B cell (primary cell): ENCODE measurements at regions not wholly inside any gene's neighbourhood (a gene's known extent, or its start where the extent isn't known, plus 50 kb on each side); places are given as distances from the start of the nearest gene placed in this dataset.

Experiments used
- ATAC-seq: fragments of 200-7000 bp; cut with Tn5 transposase; one replicate; pipeline ENCODE4 v1.10.0; 2021; ENCODE audit warnings: low read depth, mild to moderate bottlenecking, moderate number of reproducible peaks, moderate library complexity
- CTCF ChIA-PET: fragments of 350-600 bp; sonication (Branson Sonifier 250); formaldehyde crosslinking; loops from one replicate; lab custom pipeline; 2021; ENCODE audit warnings: antibody characterized with exemption, inconsistent platforms; lab: Charles Lee
- POLR2A ChIA-PET: fragments of 350-600 bp; sonication (Branson Sonifier 250); formaldehyde crosslinking; loops from one replicate; lab custom pipeline; 2021; ENCODE audit warnings: antibody characterized with exemption; lab: Charles Lee
- DNase-seq: peaks from one replicate; pipeline ENCODE4 v3.0.0; 2013
- H2AFZ ChIP-seq: 2 replicates; pipeline ENCODE4 v1.6.1; 2012; ENCODE audit warnings: mild to moderate bottlenecking, low read depth, low read length; ENCODE audit not compliant: insufficient read depth, poor library complexity, severe bottlenecking
- H3K27ac ChIP-seq, 2 donors: 1 replicate in 1 of 2; 2 replicates in 1 of 2; pipeline ENCODE4 v1.5.1; 2012 to 2013; ENCODE audit warnings: low read length in 2 of 2, mild to moderate bottlenecking in 2 of 2, moderate library complexity in 1 of 2
- H3K27me3 ChIP-seq, 4 experiments: fragments of 200-600 bp in 1 of 4; sonication (generic) in 1 of 4; replicated peaks in 1 of 4; 1 replicate in 2 of 4; 2 replicates in 2 of 4; pipeline versions ENCODE4 v1.6.1 to v1.7.0; 2013 to 2016; ENCODE audit warnings: low read length in 3 of 4, mild to moderate bottlenecking in 2 of 4, mixed read lengths in 1 of 4, moderate library complexity in 1 of 4; ENCODE audit not compliant: insufficient read depth in 4 of 4, control insufficient read depth in 3 of 4; ENCODE audit errors: control extremely low read depth in 1 of 4
- H3K36me3 ChIP-seq, 2 experiments: replicated peaks in 1 of 2; 1 replicate in 1 of 2; 2 replicates in 1 of 2; pipeline versions ENCODE4 v1.6.1 to v1.7.1; 2013; ENCODE audit warnings: low read length in 1 of 2; ENCODE audit not compliant: insufficient read depth in 2 of 2, control insufficient read depth in 1 of 2; ENCODE audit errors: control extremely low read depth in 1 of 2, extremely low read depth in 1 of 2
- H3K4me1 ChIP-seq, 2 donors: fragments of 200-600 bp in 1 of 2; sonication (generic) in 1 of 2; 1 replicate in 1 of 2; 2 replicates in 1 of 2; pipeline versions ENCODE4 v1.5.1 to v1.6.1; 2013 to 2017; ENCODE audit warnings: low read length in 2 of 2; ENCODE audit not compliant: control insufficient read depth in 2 of 2, insufficient read depth in 2 of 2
- H3K4me2 ChIP-seq: replicated peaks from 2 replicates; pipeline ENCODE3; 2012; ENCODE audit warnings: mild to moderate bottlenecking, low read depth, low read length; ENCODE audit not compliant: poor library complexity, severe bottlenecking
- H3K4me3 ChIP-seq, 5 experiments: fragments of 200-600 bp in 1 of 5; sonication (generic) in 1 of 5; 1 replicate in 3 of 5; 2 replicates in 2 of 5; pipeline versions ENCODE4 v1.5.1 to v1.7.0; 2011 to 2016; ENCODE audit warnings: low read length in 4 of 5, mild to moderate bottlenecking in 4 of 5, low read depth in 2 of 5, control low read depth in 1 of 5, moderate library complexity in 1 of 5; ENCODE audit not compliant: insufficient read depth in 1 of 5; ENCODE audit errors: control extremely low read depth in 1 of 5, extremely low read depth in 1 of 5
- H3K79me2 ChIP-seq: fragments of 200-600 bp; sonication (generic); one replicate; pipeline ENCODE4 v1.6.0; 2016; ENCODE audit warnings: low read length; ENCODE audit not compliant: control insufficient read depth, insufficient read depth
- H3K9ac ChIP-seq: fragments of 200-600 bp; sonication (generic); 2 replicates; pipeline ENCODE4 v1.6.1; 2017; ENCODE audit warnings: mild to moderate bottlenecking, low read length, moderate library complexity
- H3K9me3 ChIP-seq, 3 donors: one replicate each; pipeline versions ENCODE4 v1.6.1 to v1.7.1; 2013; ENCODE audit warnings: low read length in 2 of 3; ENCODE audit not compliant: control insufficient read depth in 2 of 3, insufficient read depth in 1 of 3; ENCODE audit errors: control extremely low read depth in 1 of 3
- H4K20me1 ChIP-seq: 2 replicates; pipeline ENCODE4 v1.6.0; 2012; ENCODE audit warnings: mild to moderate bottlenecking, low read length; ENCODE audit not compliant: insufficient read depth, control insufficient read depth, poor library complexity, severe bottlenecking
- H3K27ac Mint-ChIP-seq: one replicate; pipeline ENCODE4 v1.8.0; 2021; ENCODE audit warnings: mixed read lengths
- H3K27me3 Mint-ChIP-seq: one replicate; pipeline ENCODE4 v1.8.0; 2021; ENCODE audit warnings: mixed read lengths
- H3K4me1 Mint-ChIP-seq: one replicate; pipeline ENCODE4 v1.8.0; 2021; ENCODE audit warnings: mixed read lengths
- H3K4me3 Mint-ChIP-seq: one replicate; pipeline ENCODE4 v1.8.0; 2021; ENCODE audit warnings: mixed read lengths
- H3K9me3 Mint-ChIP-seq: one replicate; pipeline ENCODE4 v1.8.0; 2022; ENCODE audit warnings: mixed read lengths; ENCODE audit not compliant: insufficient read depth
- EZH2 ChIP-seq: IDR thresholded peaks from 2 replicates; pipeline ENCODE4 v1.6.1; 2012; ENCODE audit warnings: borderline replicate concordance, low read depth, mild to moderate bottlenecking, moderate library complexity, low read length; ENCODE audit not compliant: insufficient read depth, poor library complexity, severe bottlenecking
- WGBS: methylation state at CpG from one replicate; pipeline ENCODE4 v1.1.5; 2013; ENCODE audit warnings: missing lambda C conversion rate; ENCODE audit not compliant: insufficient coverage; 5-methylcytosine and 5-hydroxymethylcytosine counted together
- intact Hi-C: fragments of 100-400 bp; cut with micrococcal nuclease; formaldehyde crosslinking; loops from one replicate; pipeline ENCODE4 v1.10.0; 2022
- TF ChIP-seq, protein P1 (sequence below): fragments of 200-600 bp; IDR thresholded peaks from one replicate; pipeline ENCODE4 v1.8.0; 2022; ENCODE audit warnings: antibody characterized with exemption, mild to moderate bottlenecking

DNA sequence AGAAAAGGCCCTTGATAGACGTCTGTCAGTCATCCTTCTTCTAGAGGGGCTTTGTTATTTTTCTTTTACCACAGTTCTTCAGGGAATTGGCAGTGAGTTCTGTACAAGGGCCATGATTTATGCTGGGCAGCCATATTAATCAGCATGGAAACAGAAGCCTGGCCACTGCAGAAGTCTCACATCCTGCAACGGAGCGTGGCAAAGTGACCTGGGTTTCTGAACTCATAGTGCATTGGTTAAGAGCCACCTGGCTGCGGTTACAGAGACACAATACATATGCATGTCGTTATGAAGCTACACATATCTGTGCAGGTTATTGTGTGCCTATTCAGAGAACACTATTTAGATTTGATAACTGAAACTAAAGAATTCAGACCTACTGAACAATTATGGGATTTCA is 419.4 kb upstream of the CELF2 start:
- no peak overlapping the region for H3K9ac ChIP-seq
- H3K4me3 ChIP-seq, result no peak overlapping the region
- no peaks in the 10 kb centered on the region for H4K20me1 ChIP-seq
- H3K27me3 ChIP-seq, result peaks cover 0 to 2% (median 0%) of the 10 kb centered on the region in 4 experiments
- H3K27ac ChIP-seq, result no peak overlapping the region
- TF ChIP-seq EZH2, result no peak
- TF ChIP-seq, protein P1, sequence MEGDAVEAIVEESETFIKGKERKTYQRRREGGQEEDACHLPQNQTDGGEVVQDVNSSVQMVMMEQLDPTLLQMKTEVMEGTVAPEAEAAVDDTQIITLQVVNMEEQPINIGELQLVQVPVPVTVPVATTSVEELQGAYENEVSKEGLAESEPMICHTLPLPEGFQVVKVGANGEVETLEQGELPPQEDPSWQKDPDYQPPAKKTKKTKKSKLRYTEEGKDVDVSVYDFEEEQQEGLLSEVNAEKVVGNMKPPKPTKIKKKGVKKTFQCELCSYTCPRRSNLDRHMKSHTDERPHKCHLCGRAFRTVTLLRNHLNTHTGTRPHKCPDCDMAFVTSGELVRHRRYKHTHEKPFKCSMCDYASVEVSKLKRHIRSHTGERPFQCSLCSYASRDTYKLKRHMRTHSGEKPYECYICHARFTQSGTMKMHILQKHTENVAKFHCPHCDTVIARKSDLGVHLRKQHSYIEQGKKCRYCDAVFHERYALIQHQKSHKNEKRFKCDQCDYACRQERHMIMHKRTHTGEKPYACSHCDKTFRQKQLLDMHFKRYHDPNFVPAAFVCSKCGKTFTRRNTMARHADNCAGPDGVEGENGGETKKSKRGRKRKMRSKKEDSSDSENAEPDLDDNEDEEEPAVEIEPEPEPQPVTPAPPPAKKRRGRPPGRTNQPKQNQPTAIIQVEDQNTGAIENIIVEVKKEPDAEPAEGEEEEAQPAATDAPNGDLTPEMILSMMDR, result no peak
- H3K9me3 ChIP-seq, result no peaks in the 10 kb centered on the region
- H3K79me2 ChIP-seq, result no peaks in the 10 kb centered on the region
- H3K36me3 ChIP-seq, result no peaks in the 10 kb centered on the region
- POLR2A ChIA-PET, result no interaction called here
- Mint-ChIP-seq H3K27me3 (no peaks in the 10 kb centered on the region), H3K4me3 (no peak overlapping the region), H3K9me3 (no peaks in the 10 kb centered on the region), H3K27ac (no peak overlapping the region), H3K4me1 (peaks cover 5% of the 10 kb centered on the region)
- H3K4me1 ChIP-seq, result no peaks in the 10 kb centered on the region
- H3K4me2 ChIP-seq, result no peak overlapping the region
- CTCF ChIA-PET, result no interaction called here
- H2AFZ ChIP-seq, result no peak overlapping the region
- DNase-seq (no peak), ATAC-seq (no peak)
- WGBS, result 92% methylated on average over 2 of the region's 5 CpGs
- intact Hi-C loops, result no loop called here

DNA sequence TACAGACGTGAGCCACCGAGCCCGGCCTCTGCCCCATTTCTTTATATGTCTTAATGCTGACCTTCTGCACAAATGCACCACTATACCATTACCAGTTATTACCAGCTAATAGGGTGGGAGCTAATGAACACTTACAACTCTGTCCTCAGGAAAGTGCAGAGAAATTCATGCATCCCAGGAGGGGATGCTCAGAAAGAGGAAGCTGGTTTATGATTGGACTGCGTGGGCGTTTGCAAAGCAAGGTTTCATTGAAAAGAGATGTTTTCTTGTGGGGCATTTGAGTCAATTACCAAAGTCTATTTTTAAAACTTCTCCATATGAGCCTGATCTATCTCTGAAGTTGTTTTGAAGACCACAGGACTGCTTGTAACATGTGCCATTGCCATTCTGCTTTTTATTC is 417.7 kb upstream of the CELF2 start:
- H3K79me2 ChIP-seq, result no peaks in the 10 kb centered on the region
- no peaks in the 10 kb centered on the region for H3K9me3 ChIP-seq
- ATAC-seq, result no peak
- peaks cover 5% of the 10 kb centered on the region for H3K4me1 Mint-ChIP-seq
- no peaks in the 10 kb centered on the region for H3K4me1 ChIP-seq
- H2AFZ ChIP-seq, result no peak overlapping the region
- no peak overlapping the region for H3K9ac ChIP-seq
- no peak overlapping the region for H3K4me2 ChIP-seq
- intact Hi-C loops, result no loop called here
- H3K9me3 Mint-ChIP-seq, result peaks cover 3% of the 10 kb centered on the region
- peaks cover 3% of the 10 kb centered on the region for H3K27me3 Mint-ChIP-seq
- WGBS, result no CpG with 5 or more reads among the region's 5 CpGs
- ChIA-PET POLR2A (no interaction called here), CTCF (no interaction called here)
- H3K27ac ChIP-seq, result no peak overlapping the region
- no peak overlapping the region for H3K27ac Mint-ChIP-seq
- no peaks in the 10 kb centered on the region for H3K36me3 ChIP-seq
- no peak overlapping the region for H3K4me3 ChIP-seq
- H4K20me1 ChIP-seq, result no peaks in the 10 kb centered on the region
- H3K27me3 ChIP-seq, result no peaks in the 10 kb centered on the region
- TF ChIP-seq, protein P1, result no peak
- DNase-seq, result no peak
- H3K4me3 Mint-ChIP-seq, result no peak overlapping the region
